ENCODE measurements at regions not wholly inside any gene's neighbourhood (a gene's known extent, or its start where the extent isn't known, plus 50 kb on each side); places are given as distances from the start of the nearest gene placed in this dataset.

DNA sequence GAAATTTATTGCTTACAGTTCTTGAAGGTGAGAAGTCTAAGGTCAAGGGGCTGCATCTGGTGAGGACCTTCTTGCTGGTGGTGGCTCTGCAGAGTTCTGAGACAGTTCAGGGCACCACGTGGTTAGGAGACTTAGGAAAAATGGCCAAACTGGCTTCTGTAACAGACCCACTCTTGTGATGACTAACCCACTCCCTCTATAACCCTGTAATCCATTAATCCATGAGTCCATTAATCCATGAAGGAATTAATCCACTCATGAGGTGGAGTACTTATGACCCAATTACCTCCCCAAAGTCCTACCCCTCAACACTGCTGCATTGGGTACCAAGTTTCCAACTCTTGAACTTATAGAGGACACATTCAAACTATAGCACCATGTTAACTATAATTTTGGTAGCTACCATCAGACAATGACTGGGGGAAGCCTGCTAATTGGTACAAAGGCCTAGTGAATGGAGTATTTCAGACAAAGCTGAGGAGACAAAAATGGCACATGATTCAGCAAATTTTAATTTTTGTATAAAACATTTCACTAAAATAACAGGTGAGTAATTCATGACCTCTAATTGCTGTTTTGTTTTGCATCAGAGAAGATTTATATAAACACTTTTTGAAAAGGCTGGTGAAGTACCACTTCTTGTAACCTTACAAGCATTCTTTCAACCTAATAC lies 374.1 kb upstream of the TBL1XR1 start:
- TF ChIP-seq POLR2AphosphoS5 (IDR thresholded peaks at IDR 0.05) (no peak), POLR2A (IDR thresholded peaks at IDR 0.05) (no peak)
- TF ChIP-seq, protein P1, sequence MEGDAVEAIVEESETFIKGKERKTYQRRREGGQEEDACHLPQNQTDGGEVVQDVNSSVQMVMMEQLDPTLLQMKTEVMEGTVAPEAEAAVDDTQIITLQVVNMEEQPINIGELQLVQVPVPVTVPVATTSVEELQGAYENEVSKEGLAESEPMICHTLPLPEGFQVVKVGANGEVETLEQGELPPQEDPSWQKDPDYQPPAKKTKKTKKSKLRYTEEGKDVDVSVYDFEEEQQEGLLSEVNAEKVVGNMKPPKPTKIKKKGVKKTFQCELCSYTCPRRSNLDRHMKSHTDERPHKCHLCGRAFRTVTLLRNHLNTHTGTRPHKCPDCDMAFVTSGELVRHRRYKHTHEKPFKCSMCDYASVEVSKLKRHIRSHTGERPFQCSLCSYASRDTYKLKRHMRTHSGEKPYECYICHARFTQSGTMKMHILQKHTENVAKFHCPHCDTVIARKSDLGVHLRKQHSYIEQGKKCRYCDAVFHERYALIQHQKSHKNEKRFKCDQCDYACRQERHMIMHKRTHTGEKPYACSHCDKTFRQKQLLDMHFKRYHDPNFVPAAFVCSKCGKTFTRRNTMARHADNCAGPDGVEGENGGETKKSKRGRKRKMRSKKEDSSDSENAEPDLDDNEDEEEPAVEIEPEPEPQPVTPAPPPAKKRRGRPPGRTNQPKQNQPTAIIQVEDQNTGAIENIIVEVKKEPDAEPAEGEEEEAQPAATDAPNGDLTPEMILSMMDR (IDR thresholded peaks at IDR 0.05), result no peak

Data from breast epithelium (tissue), 3 donors.